ENCODE measurements at regions not wholly inside any gene's neighbourhood (a gene's known extent, or its start where the extent isn't known, plus 50 kb on each side); places are given as distances from the start of the nearest gene placed in this dataset.

- Histone ChIP-seq H3K4me1 (ENCODE audit: insufficient read depth, insufficient read length) (no peaks in the 10 kb centered on the region), H3K27me3 (ENCODE audit: insufficient read depth, insufficient read length) (no peaks in the 10 kb centered on the region), H3K4me3 (ENCODE audit: insufficient read length, low read depth) (no peak overlapping the region), H3K9ac (ENCODE audit: insufficient read length, low read depth) (no peak overlapping the region), H3K9me3 (ENCODE audit: insufficient read depth, low read length) (peaks cover 23% of the 10 kb centered on the region), H3K36me3 (ENCODE audit: insufficient read depth, insufficient read length, low read length) (no peaks in the 10 kb centered on the region)
- TF ChIP-seq ZNF274 (IDR thresholded peaks at IDR 0.05; ENCODE audit: low read depth, low read length) (no peak), YY1 (IDR thresholded peaks at IDR 0.05; ENCODE audit: insufficient read depth, insufficient read length) (no peak), SUZ12 (IDR thresholded peaks at IDR 0.05; ENCODE audit: extremely low read depth, insufficient read depth, insufficient read length) (no peak)
- DNase-seq (ENCODE audit: low read depth, low spot score): no peak
These were observed 212.7 kb upstream of the TAPT1 start for GRCh38 chr4:16438986-16439385.

- no peaks in the 10 kb centered on the region for H3K4me1 ChIP-seq (ENCODE audit: insufficient read depth, insufficient read length)
- H3K27me3 ChIP-seq (ENCODE audit: insufficient read depth, insufficient read length): no peaks in the 10 kb centered on the region
- H3K36me3 ChIP-seq (ENCODE audit: insufficient read depth, insufficient read length, low read length): no peaks in the 10 kb centered on the region
- H3K4me3 ChIP-seq (ENCODE audit: insufficient read length, low read depth): no peak overlapping the region
- peaks cover 23% of the 10 kb centered on the region for H3K9me3 ChIP-seq (ENCODE audit: insufficient read depth, low read length)
- H3K9ac ChIP-seq (ENCODE audit: insufficient read length, low read depth): no peak overlapping the region
- DNase-seq (ENCODE audit: low read depth, low spot score): no peak
- TF ChIP-seq ZNF274 (IDR thresholded peaks at IDR 0.05; ENCODE audit: low read depth, low read length): no peak
- TF ChIP-seq SUZ12 (IDR thresholded peaks at IDR 0.05; ENCODE audit: extremely low read depth, insufficient read depth, insufficient read length): no peak
- no peak for TF ChIP-seq YY1 (IDR thresholded peaks at IDR 0.05; ENCODE audit: insufficient read depth, insufficient read length)
These were observed 211.6 kb upstream of the TAPT1 start for GRCh38 chr4:16437836-16438235.

- TF ChIP-seq YY1 (IDR thresholded peaks at IDR 0.05; ENCODE audit: insufficient read depth, insufficient read length) (no peak), ZNF274 (IDR thresholded peaks at IDR 0.05; ENCODE audit: low read depth, low read length) (no peak), SUZ12 (IDR thresholded peaks at IDR 0.05; ENCODE audit: extremely low read depth, insufficient read depth, insufficient read length) (no peak)
- H3K36me3 ChIP-seq (ENCODE audit: insufficient read depth, insufficient read length, low read length): no peaks in the 10 kb centered on the region
- no peak overlapping the region for H3K9ac ChIP-seq (ENCODE audit: insufficient read length, low read depth)
- H3K9me3 ChIP-seq (ENCODE audit: insufficient read depth, low read length): peaks cover 10% of the 10 kb centered on the region; the same call in 1 of the 2 replicates
- H3K4me1 ChIP-seq (ENCODE audit: insufficient read depth, insufficient read length): no peaks in the 10 kb centered on the region
- no peaks in the 10 kb centered on the region for H3K27me3 ChIP-seq (ENCODE audit: insufficient read depth, insufficient read length)
- no peak overlapping the region for H3K4me3 ChIP-seq (ENCODE audit: insufficient read length, low read depth)
- DNase-seq (ENCODE audit: low read depth, low spot score): no peak
These were observed 205.6 kb upstream of the TAPT1 start for GRCh38 chr4:16431866-16432265.

GRCh38 chr4:16418814-16419213 is 192.5 kb upstream of the TAPT1 start:
- DNase-seq (ENCODE audit: low read depth, low spot score): no peak

GRCh38 chr4:16417198-16417597 is 190.9 kb upstream of the TAPT1 start:
- no peaks in the 10 kb centered on the region for H3K36me3 ChIP-seq (ENCODE audit: insufficient read depth, insufficient read length, low read length)
- no peak overlapping the region for H3K9ac ChIP-seq (ENCODE audit: insufficient read length, low read depth)
- H3K9me3 ChIP-seq (ENCODE audit: insufficient read depth, low read length): no peaks in the 10 kb centered on the region
- H3K27me3 ChIP-seq (ENCODE audit: insufficient read depth, insufficient read length): no peaks in the 10 kb centered on the region
- DNase-seq (ENCODE audit: low read depth, low spot score): no peak
- TF ChIP-seq ZNF274 (IDR thresholded peaks at IDR 0.05; ENCODE audit: low read depth, low read length) (no peak), SUZ12 (IDR thresholded peaks at IDR 0.05; ENCODE audit: extremely low read depth, insufficient read depth, insufficient read length) (no peak), YY1 (IDR thresholded peaks at IDR 0.05; ENCODE audit: insufficient read depth, insufficient read length) (no peak)
- H3K4me3 ChIP-seq (ENCODE audit: insufficient read length, low read depth): no peak overlapping the region
- no peaks in the 10 kb centered on the region for H3K4me1 ChIP-seq (ENCODE audit: insufficient read depth, insufficient read length)

More at GRCh38 chr4:16418814-16419213, 192.5 kb upstream of the TAPT1 start:
- Histone ChIP-seq H3K36me3 (ENCODE audit: insufficient read depth, insufficient read length, low read length) (no peaks in the 10 kb centered on the region), H3K27me3 (ENCODE audit: insufficient read depth, insufficient read length) (no peaks in the 10 kb centered on the region), H3K4me1 (ENCODE audit: insufficient read depth, insufficient read length) (no peaks in the 10 kb centered on the region), H3K9ac (ENCODE audit: insufficient read length, low read depth) (no peak overlapping the region), H3K9me3 (ENCODE audit: insufficient read depth, low read length) (no peaks in the 10 kb centered on the region), H3K4me3 (ENCODE audit: insufficient read length, low read depth) (no peak overlapping the region)
- TF ChIP-seq YY1 (IDR thresholded peaks at IDR 0.05; ENCODE audit: insufficient read depth, insufficient read length) (no peak), SUZ12 (IDR thresholded peaks at IDR 0.05; ENCODE audit: extremely low read depth, insufficient read depth, insufficient read length) (no peak), ZNF274 (IDR thresholded peaks at IDR 0.05; ENCODE audit: low read depth, low read length) (no peak)

GRCh38 chr4:16416601-16417000 is 190.3 kb upstream of the TAPT1 start:
- Histone ChIP-seq H3K27me3 (ENCODE audit: insufficient read depth, insufficient read length) (no peaks in the 10 kb centered on the region), H3K36me3 (ENCODE audit: insufficient read depth, insufficient read length, low read length) (no peaks in the 10 kb centered on the region), H3K4me3 (ENCODE audit: insufficient read length, low read depth) (no peak overlapping the region), H3K4me1 (ENCODE audit: insufficient read depth, insufficient read length) (no peaks in the 10 kb centered on the region), H3K9ac (ENCODE audit: insufficient read length, low read depth) (no peak overlapping the region), H3K9me3 (ENCODE audit: insufficient read depth, low read length) (no peaks in the 10 kb centered on the region)
- TF ChIP-seq SUZ12 (IDR thresholded peaks at IDR 0.05; ENCODE audit: extremely low read depth, insufficient read depth, insufficient read length): no peak
- TF ChIP-seq ZNF274 (IDR thresholded peaks at IDR 0.05; ENCODE audit: low read depth, low read length): no peak
- no peak for TF ChIP-seq YY1 (IDR thresholded peaks at IDR 0.05; ENCODE audit: insufficient read depth, insufficient read length)
- DNase-seq (ENCODE audit: low read depth, low spot score): no peak

- Histone ChIP-seq H3K9me3 (ENCODE audit: insufficient read depth, low read length) (no peaks in the 10 kb centered on the region), H3K36me3 (ENCODE audit: insufficient read depth, insufficient read length, low read length) (no peaks in the 10 kb centered on the region), H3K9ac (ENCODE audit: insufficient read length, low read depth) (no peak overlapping the region), H3K4me1 (ENCODE audit: insufficient read depth, insufficient read length) (no peaks in the 10 kb centered on the region), H3K27me3 (ENCODE audit: insufficient read depth, insufficient read length) (no peaks in the 10 kb centered on the region), H3K4me3 (ENCODE audit: insufficient read length, low read depth) (no peak overlapping the region)
- TF ChIP-seq SUZ12 (IDR thresholded peaks at IDR 0.05; ENCODE audit: extremely low read depth, insufficient read depth, insufficient read length): no peak
- TF ChIP-seq ZNF274 (IDR thresholded peaks at IDR 0.05; ENCODE audit: low read depth, low read length): no peak
- TF ChIP-seq YY1 (IDR thresholded peaks at IDR 0.05; ENCODE audit: insufficient read depth, insufficient read length): no peak
- no peak for DNase-seq (ENCODE audit: low read depth, low spot score)
These were observed 189.5 kb upstream of the TAPT1 start for GRCh38 chr4:16415751-16416150.
